IPS-20b (cell line): ENCODE measurements at regions not wholly inside any gene's neighbourhood (a gene's known extent, or its start where the extent isn't known, plus 50 kb on each side); places are given as distances from the start of the nearest gene placed in this dataset.

Source experiments
- H3K27ac ChIP-seq: one replicate; pipeline ENCODE4 v1.5.1; 2013; ENCODE audit warnings: low read length
- H3K27me3 ChIP-seq: 2 replicates; pipeline ENCODE4 v1.6.1; 2013; ENCODE audit warnings: mild to moderate bottlenecking, low read length, inconsistent platforms; ENCODE audit not compliant: insufficient read depth
- H3K36me3 ChIP-seq: 2 replicates; pipeline ENCODE4 v1.6.1; 2013; ENCODE audit warnings: low read depth, mild to moderate bottlenecking, inconsistent platforms, low read length, moderate library complexity; ENCODE audit not compliant: insufficient read depth
- H3K4me1 ChIP-seq: 2 replicates; pipeline ENCODE4 v1.6.1; 2013; ENCODE audit warnings: mild to moderate bottlenecking, control low read depth, inconsistent platforms, low read length, moderate library complexity; ENCODE audit not compliant: insufficient read depth
- H3K4me3 ChIP-seq: 2 replicates; pipeline ENCODE4 v1.5.1; 2013; ENCODE audit warnings: mild to moderate bottlenecking, low read length, inconsistent platforms
- H3K9ac ChIP-seq: 2 replicates; pipeline ENCODE4 v1.6.1; 2013; ENCODE audit warnings: low read depth, mild to moderate bottlenecking, inconsistent platforms, low read length, moderate library complexity
- H3K9me3 ChIP-seq: 2 replicates; pipeline ENCODE4 v1.6.1; 2013; ENCODE audit warnings: mild to moderate bottlenecking, low read depth, low read length, inconsistent platforms; ENCODE audit not compliant: insufficient read depth

DNA sequence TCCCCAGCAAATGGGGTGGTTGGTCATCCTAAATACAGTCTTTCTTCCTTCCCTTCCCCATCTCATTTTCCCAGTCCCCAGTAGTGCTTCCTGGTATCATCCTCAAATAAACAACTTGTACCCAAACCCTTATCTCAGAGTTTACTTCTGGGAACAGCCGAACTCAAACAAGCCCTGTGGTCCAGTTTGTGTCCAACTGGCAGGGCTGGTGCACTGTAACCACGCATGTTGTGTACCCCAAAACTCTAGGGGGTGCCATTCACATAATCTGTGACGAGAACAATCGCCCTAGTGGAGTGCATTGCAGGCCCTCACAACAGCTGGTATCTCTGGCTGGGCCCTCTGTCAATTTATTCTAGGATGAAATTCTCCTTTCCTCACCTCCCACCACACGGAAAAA is 366.2 kb downstream of the TNS1 start:
- Histone ChIP-seq H3K9ac (no peak overlapping the region), H3K9me3 (no peaks in the 10 kb centered on the region), H3K4me3 (no peak overlapping the region), H3K27ac (no peak overlapping the region), H3K4me1 (no peaks in the 10 kb centered on the region), H3K27me3 (no peaks in the 10 kb centered on the region), H3K36me3 (no peaks in the 10 kb centered on the region)

DNA sequence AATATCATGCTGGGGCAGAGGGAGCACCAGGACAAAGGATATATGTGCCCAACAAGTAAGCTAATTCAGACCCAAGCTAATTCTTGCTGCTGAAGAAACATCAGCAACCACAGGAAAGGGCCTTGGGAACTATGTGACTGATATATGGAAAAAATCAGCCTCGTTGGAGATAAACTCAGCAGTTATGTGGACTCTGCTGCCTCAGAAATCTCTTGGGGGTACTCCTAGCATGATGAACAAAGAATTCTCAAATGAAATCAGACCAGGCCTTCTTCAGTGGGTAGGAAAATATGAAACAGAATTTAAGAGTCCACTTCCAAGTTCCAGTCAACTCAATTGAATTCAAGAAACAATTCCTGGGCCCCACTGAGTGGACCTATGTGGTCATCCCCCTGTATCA is 367.9 kb downstream of the TNS1 start:
- Histone ChIP-seq H3K36me3 (no peaks in the 10 kb centered on the region), H3K4me1 (no peaks in the 10 kb centered on the region), H3K9ac (no peak overlapping the region), H3K27ac (no peak overlapping the region), H3K9me3 (no peaks in the 10 kb centered on the region), H3K4me3 (no peak overlapping the region), H3K27me3 (no peaks in the 10 kb centered on the region)

DNA sequence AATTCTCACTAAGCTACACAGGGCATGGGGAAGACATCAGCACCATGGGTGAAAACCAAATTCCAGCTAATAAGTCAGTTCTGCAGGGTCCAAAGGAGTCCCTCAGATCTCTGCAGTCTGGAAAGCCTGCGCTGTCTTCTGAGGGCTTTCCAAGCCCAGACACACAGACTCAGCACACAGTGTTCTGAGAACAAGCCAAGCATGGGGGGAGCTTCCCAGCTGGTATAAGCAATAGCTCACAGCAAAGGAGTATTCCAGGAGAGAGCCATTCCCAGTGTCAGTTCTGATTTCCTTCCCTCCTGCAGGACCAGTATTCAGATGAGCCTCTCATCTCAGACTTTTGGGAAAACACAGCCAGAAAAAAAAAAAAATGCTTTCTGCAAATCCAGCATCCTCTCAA is 370.8 kb downstream of the TNS1 start:
- Histone ChIP-seq H3K9ac (no peak overlapping the region), H3K4me1 (no peaks in the 10 kb centered on the region), H3K9me3 (no peaks in the 10 kb centered on the region), H3K27me3 (no peaks in the 10 kb centered on the region), H3K4me3 (no peak overlapping the region), H3K36me3 (no peaks in the 10 kb centered on the region), H3K27ac (no peak overlapping the region)

DNA sequence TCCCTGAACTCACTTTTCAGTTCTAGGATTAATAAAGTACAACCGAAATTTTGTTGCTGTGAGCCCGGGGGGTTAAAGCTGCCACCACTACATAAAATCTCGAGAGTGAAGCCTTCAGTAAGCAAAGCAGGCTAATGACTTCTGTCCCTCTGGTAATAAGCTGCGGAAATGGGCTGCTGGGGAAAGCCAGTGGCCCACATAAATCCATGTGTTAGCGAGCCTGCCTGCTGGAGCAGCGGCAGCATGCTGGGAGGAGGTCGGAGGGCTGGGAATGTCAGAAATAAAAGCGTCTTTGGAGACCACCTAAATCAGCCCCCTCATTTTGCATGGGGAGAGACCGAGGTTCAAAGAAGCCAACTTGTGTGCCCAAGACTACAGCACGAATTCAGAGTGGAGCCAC is 371.7 kb downstream of the TNS1 start:
- Histone ChIP-seq H3K9ac (no peak overlapping the region), H3K27me3 (no peaks in the 10 kb centered on the region), H3K4me3 (no peak overlapping the region), H3K9me3 (no peaks in the 10 kb centered on the region), H3K27ac (no peak overlapping the region), H3K4me1 (no peaks in the 10 kb centered on the region), H3K36me3 (no peaks in the 10 kb centered on the region)

DNA sequence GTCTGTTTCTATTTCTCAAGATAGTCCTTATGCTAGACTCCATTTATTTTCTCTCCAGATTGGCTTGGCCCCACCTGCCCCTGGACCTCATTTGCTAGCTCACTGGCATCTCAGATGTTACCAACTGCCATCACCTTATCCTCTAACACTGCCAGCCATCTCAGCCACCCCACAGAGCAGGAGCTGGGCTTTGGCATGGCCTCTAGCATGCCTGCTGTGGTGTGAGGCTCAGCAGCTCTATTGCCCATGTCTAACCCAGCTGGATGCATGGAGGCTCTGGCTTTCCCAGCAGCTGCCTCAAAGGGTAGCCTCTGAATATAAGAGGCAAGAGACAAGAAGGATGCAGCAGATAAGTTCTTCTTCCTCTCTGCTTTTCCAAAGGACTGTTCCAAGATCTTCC is 373.4 kb downstream of the TNS1 start:
- H3K27ac ChIP-seq, result no peak overlapping the region
- H3K4me3 ChIP-seq, result no peak overlapping the region
- no peaks in the 10 kb centered on the region for H3K4me1 ChIP-seq
- H3K36me3 ChIP-seq, result no peaks in the 10 kb centered on the region
- H3K9me3 ChIP-seq, result no peaks in the 10 kb centered on the region
- H3K9ac ChIP-seq, result no peak overlapping the region
- no peaks in the 10 kb centered on the region for H3K27me3 ChIP-seq

DNA sequence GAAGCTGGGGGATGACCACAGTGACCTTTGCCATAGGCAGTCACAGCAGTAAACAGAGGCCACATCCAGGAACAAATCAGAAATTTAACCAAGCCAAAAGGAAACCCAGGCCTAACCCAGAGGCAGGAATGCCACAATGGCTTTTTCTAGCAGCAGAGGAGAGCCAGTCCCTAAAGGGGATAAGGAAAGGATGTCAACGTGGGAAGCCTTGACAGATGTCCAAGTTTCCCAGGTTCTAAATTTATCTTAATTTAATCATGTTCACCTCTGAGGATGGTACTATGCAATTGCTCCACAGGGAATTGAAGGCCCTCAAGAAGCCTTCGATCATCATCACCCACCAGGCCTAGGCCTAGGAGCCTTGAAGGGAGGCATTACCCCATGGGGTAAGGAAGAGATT is 374.7 kb downstream of the TNS1 start:
- Histone ChIP-seq H3K4me3 (no peak overlapping the region), H3K9ac (no peak overlapping the region), H3K27me3 (no peaks in the 10 kb centered on the region), H3K36me3 (no peaks in the 10 kb centered on the region), H3K4me1 (peaks cover 3% of the 10 kb centered on the region; the same call in 1 of the 2 replicates), H3K27ac (no peak overlapping the region), H3K9me3 (no peaks in the 10 kb centered on the region)

DNA sequence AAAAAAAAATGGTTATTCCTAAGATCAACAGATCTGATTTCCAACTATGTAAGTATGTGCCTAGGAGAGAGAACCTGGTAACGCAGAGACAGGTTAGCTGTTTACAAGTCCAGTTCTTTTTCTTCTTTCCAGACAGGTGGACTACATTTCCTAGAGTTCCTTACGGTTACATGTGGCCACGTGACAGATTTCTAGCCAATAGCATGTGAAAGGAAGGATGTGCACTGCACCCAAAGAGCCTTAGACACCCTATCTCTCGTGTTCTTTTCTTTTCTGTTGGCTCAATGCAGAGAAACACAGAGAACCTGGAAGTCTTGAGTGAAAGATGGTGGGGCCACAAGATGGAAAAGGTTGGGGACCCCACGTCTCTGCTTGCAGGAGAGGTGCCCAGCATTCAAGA is 375.9 kb downstream of the TNS1 start:
- H3K36me3 ChIP-seq, result no peaks in the 10 kb centered on the region
- H3K9me3 ChIP-seq, result no peaks in the 10 kb centered on the region
- no peaks in the 10 kb centered on the region for H3K27me3 ChIP-seq
- no peak overlapping the region for H3K27ac ChIP-seq
- no peak overlapping the region for H3K4me3 ChIP-seq
- no peak overlapping the region for H3K9ac ChIP-seq
- H3K4me1 ChIP-seq, result peaks cover 13% of the 10 kb centered on the region

DNA sequence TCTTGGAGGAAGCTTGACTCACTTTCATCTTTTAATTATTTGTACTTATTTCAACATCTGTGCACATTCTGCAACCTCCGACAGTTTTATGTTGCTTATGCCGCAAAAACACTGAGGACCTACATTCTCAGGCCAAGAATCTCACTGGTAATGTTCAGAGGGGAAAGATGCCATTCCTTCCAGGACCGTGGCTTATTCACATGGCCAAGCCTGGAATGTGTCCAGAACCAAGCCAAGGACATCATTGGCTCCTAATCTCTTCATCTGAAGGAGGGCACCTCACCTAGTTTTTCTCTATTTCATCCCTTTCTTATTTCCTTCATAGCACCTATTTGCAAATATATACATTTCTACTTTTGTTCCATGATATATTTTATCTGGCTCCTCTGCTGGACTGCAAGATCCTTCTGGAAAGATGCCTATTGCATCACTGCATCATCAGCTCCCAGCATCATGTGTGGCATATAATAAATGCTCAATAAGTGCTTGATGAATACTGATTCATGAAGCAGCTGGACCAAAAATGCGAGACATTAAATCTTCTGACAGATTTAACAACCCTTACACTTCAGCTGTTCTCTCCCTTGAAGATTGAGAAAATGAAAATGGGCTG is 377.1 kb downstream of the TNS1 start:
- Histone ChIP-seq H3K9me3 (no peaks in the 10 kb centered on the region), H3K4me3 (no peak overlapping the region), H3K36me3 (no peaks in the 10 kb centered on the region), H3K9ac (no peak overlapping the region), H3K27ac (no peak overlapping the region), H3K27me3 (no peaks in the 10 kb centered on the region), H3K4me1 (peaks cover 16% of the 10 kb centered on the region)

DNA sequence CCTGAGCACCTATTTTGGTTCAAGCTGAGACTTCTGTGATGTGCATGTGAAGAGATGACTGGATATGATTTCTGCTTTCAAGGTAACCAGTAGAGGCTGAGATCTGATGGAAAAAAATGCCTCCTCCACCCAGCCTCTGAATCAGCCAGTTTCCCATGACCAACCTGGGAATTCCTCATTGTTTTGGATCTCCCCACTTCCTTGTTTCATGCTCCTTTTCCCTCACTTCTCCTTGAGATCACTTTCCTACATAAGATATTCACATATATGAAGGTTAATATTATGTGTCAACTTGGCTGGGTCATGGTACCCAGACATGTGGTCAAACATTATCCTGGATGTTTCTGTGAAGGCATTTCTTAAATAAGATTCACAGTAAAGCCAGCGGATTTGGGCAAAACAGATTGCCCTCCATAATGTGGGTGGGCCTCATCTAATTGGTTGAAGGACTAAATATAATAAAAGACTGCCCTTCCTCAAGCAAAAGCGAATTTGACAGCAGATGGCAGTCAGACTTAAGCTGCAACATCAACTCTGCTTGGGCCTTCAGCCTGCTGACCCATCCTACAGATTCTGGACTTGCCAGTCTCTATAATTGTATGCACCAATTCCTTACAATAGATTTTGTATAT is 379.4 kb downstream of the TNS1 start:
- Histone ChIP-seq H3K4me3 (no peak overlapping the region), H3K9me3 (no peaks in the 10 kb centered on the region), H3K27ac (no peak overlapping the region), H3K36me3 (no peaks in the 10 kb centered on the region), H3K9ac (no peak overlapping the region), H3K27me3 (no peaks in the 10 kb centered on the region), H3K4me1 (peaks cover 16% of the 10 kb centered on the region)

DNA sequence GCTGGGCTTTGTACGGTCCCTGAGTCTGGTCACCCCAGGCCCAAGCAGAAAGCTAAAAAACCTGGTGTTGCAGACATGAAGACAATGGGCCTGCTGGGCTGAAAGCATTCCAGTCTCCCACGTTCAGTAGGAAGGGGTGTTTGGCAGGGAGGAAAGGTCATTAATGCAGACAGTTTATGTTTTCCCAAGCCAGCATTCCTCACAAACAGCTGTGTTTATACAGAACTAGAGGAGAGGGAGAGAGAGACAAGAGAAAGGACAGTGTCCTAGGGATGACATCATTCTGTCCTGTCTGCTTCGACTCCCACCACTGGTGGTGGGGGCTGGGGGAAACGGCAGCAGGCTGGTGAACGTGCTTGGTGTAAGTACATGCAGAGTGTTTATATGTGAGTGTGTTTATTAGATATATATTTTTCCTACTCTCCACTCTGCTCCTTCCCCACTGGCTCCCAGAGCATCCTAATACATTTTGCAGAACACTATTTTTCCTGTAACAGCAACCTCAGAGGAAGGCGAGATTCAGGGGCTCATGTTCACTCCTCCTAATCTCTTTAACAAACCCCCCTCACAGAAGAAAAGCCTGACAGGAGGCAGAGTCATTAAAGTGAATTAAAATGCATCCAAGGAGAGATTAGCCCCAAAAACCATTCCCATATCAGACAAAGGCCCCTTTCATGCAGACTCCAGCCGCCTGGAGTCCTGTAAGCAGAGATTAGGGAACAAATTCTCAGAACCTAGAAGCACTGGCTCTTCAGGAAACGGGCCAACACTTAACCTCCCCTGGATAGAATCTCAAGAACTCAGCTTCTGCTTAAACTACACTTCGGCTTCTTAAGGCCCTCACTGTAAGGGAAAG is 380.4 kb downstream of the TNS1 start:
- no peak overlapping the region for H3K27ac ChIP-seq
- no peaks in the 10 kb centered on the region for H3K9me3 ChIP-seq
- H3K27me3 ChIP-seq, result no peaks in the 10 kb centered on the region
- peaks cover 16% of the 10 kb centered on the region for H3K4me1 ChIP-seq
- no peak overlapping the region for H3K9ac ChIP-seq
- H3K4me3 ChIP-seq, result no peak overlapping the region
- H3K36me3 ChIP-seq, result no peaks in the 10 kb centered on the region

DNA sequence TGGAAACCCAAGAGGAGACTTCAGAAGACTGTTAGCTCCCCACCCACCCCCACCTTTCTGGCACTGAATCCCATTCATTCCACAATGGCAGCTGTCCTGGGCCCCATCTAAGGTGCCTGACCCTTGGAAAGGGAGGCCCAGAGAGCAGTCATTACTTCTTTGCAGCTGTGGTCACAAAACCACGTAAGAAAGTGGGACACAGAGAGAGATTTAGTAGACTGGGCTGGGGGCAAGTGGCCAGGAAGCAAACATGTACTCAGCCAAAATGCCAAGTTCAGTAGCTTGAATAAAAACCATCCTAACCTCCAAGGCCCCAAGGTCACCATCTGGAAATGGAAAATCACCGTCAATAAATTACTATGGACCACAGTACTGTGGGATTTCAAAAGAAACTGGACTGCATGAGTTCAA is 381.4 kb downstream of the TNS1 start:
- Histone ChIP-seq H3K27me3 (no peaks in the 10 kb centered on the region), H3K4me3 (no peak overlapping the region), H3K4me1 (peaks cover 16% of the 10 kb centered on the region), H3K9me3 (no peaks in the 10 kb centered on the region), H3K27ac (no peak overlapping the region), H3K9ac (no peak overlapping the region), H3K36me3 (no peaks in the 10 kb centered on the region)

DNA sequence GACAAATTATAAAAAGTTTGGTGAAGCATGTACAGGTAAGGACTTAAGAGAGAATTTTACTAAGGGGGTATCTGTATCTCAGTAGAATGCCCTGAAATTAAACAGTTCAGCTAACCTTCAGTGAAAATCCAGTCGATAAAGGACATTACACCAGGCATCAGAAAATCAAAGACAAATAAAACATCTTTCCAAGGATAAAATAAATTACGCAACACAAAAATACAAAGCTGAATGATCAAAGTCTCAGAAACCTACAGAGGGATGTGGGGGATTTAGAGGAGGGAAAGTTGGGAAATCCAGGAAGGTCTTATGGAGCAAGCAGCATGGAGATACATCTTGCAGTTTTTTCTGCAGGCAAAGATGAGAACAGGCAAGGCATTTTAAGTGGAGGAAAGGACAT is 384.1 kb downstream of the TNS1 start:
- no peaks in the 10 kb centered on the region for H3K36me3 ChIP-seq
- no peaks in the 10 kb centered on the region for H3K27me3 ChIP-seq
- H3K4me1 ChIP-seq, result peaks cover 16% of the 10 kb centered on the region
- no peak overlapping the region for H3K27ac ChIP-seq
- no peak overlapping the region for H3K9ac ChIP-seq
- no peaks in the 10 kb centered on the region for H3K9me3 ChIP-seq
- H3K4me3 ChIP-seq, result no peak overlapping the region
